PC-3 (cell line): ENCODE measurements at regions not wholly inside any gene's neighbourhood (a gene's known extent, or its start where the extent isn't known, plus 50 kb on each side); places are given as distances from the start of the nearest gene placed in this dataset.

Source experiments
- ATAC-seq: fragments of 200-7000 bp; cut with Tn5 transposase; 2 replicates; pipeline ENCODE4 v1.9.1; 2020; ENCODE audit warnings: mild to moderate bottlenecking, moderate library complexity
- BruUV-seq: library from RNA; stranded (reverse); fragments of 400-500 nt; replicated peaks from 2 replicates; lab custom pipeline; 2021; lab: Mats Ljungman, UMichigan
- CTCF ChIA-PET: fragments of 300-600 bp; sonication (Branson Sonifier 250); formaldehyde crosslinking; loops from one replicate; lab custom pipeline; 2022; ENCODE audit warnings: antibody characterized with exemption; lab: Charles Lee
- POLR2A ChIA-PET: fragments of 300-600 bp; sonication (Branson Sonifier 250); formaldehyde crosslinking; loops from one replicate; lab custom pipeline; 2022; ENCODE audit warnings: antibody characterized with exemption; ENCODE audit not compliant: unreplicated experiment; lab: Charles Lee
- DNase-seq: peaks from one replicate; pipeline ENCODE4 v3.0.0-alpha.2; 2015
- H2AFZ ChIP-seq: fragments of 300-600 bp; sonication (generic); 2 replicates; pipeline ENCODE4 v1.6.0; 2016; ENCODE audit warnings: antibody characterized with exemption, low read length
- H3F3A ChIP-seq: fragments of 300-600 bp; sonication (generic); one replicate; pipeline ENCODE4 v1.6.0; 2017; ENCODE audit warnings: antibody characterized with exemption, low read length, control low read depth, mild to moderate bottlenecking; ENCODE audit not compliant: unreplicated experiment
- H3K27ac ChIP-seq: fragments of 300-600 bp; sonication (generic); 2 replicates; pipeline ENCODE4 v1.5.1; 2016; ENCODE audit warnings: mild to moderate bottlenecking, low read length
- H3K27me3 ChIP-seq: fragments of 300-600 bp; sonication (generic); 2 replicates; pipeline ENCODE4 v1.6.1; 2016; ENCODE audit warnings: low read length, mixed read lengths
- H3K36me3 ChIP-seq: fragments of 300-600 bp; sonication (generic); 2 replicates; pipeline ENCODE4 v1.6.1; 2016; ENCODE audit warnings: low read depth, mixed run types, low read length, mixed read lengths
- H3K4me1 ChIP-seq: fragments of 300-600 bp; sonication (generic); 2 replicates; pipeline ENCODE4 v1.5.1; 2016; ENCODE audit warnings: low read length; ENCODE audit not compliant: insufficient read depth
- H3K4me2 ChIP-seq: fragments of 300-600 bp; sonication (generic); 2 replicates; pipeline ENCODE4 v1.6.0; 2016; ENCODE audit warnings: low read length
- H3K4me3 ChIP-seq: fragments of 300-600 bp; sonication (generic); 2 replicates; pipeline ENCODE4 v1.5.1; 2016; ENCODE audit warnings: mild to moderate bottlenecking, low read length, mixed read lengths
- H3K79me2 ChIP-seq: fragments of 300-600 bp; sonication (generic); 2 replicates; pipeline ENCODE4 v1.6.1; 2017; ENCODE audit warnings: low read length, mixed read lengths
- H3K9ac ChIP-seq: fragments of 300-600 bp; sonication (generic); 2 replicates; pipeline ENCODE4 v1.6.0; 2016; ENCODE audit warnings: mild to moderate bottlenecking, low read length
- H3K9me2 ChIP-seq: fragments of 300-600 bp; sonication (generic); replicated peaks from 2 replicates; pipeline ENCODE4 v1.6.1; 2016; ENCODE audit warnings: mixed run types, low read length, mixed read lengths
- H3K9me3 ChIP-seq: fragments of 300-600 bp; sonication (generic); 2 replicates; pipeline ENCODE4 v1.6.1; 2016; ENCODE audit warnings: low read length, mixed read lengths
- H4K20me1 ChIP-seq: fragments of 300-600 bp; sonication (generic); 2 replicates; pipeline ENCODE4 v1.6.1; 2016; ENCODE audit warnings: low read length, mixed read lengths
- CTCF ChIP-seq: fragments of 300-600 bp; sonication (generic); conservative IDR thresholded peaks from 2 replicates; pipeline ENCODE4 v1.5.1; 2017; ENCODE audit warnings: antibody characterized with exemption, low read depth, mild to moderate bottlenecking, low read length
- EZH2 ChIP-seq: fragments of 300-600 bp; sonication (generic); IDR thresholded peaks from one replicate; pipeline ENCODE4 v1.6.1; 2017; ENCODE audit warnings: antibody characterized with exemption, mild to moderate bottlenecking, low read length; ENCODE audit not compliant: unreplicated experiment
- EZH2phosphoT487 ChIP-seq: fragments of 300-600 bp; sonication (generic); IDR thresholded peaks from 2 replicates; pipeline ENCODE4 v1.6.1; 2018; ENCODE audit warnings: mild to moderate bottlenecking, antibody characterized with exemption, low read length, borderline replicate concordance
- intact Hi-C: fragments of 100-400 bp; cut with micrococcal nuclease; formaldehyde crosslinking; loops from 2 replicates; pipeline ENCODE4 v1.9.0; 2023

GRCh38 chr20:53741726-53742028, 148.0 kb upstream of the ZNF217 start:
- ATAC-seq (no peak), DNase-seq (no peak)
- Histone ChIP-seq H3K9ac (no peak overlapping the region), H4K20me1 (no peaks in the 10 kb centered on the region), H3K9me2 (no peaks in the 10 kb centered on the region), H3K4me3 (no peak overlapping the region), H3K27me3 (no peaks in the 10 kb centered on the region), H3K9me3 (no peaks in the 10 kb centered on the region), H3K27ac (no peak overlapping the region), H3K79me2 (0 out of 2 replicates have a peak, but pooled peaks cover 3% of the 10 kb centered on the region), H3F3A (no peaks in the 10 kb centered on the region), H3K4me1 (peaks cover 52% of the 10 kb centered on the region), H3K4me2 (peak overlapping the region; percentile 86), H3K36me3 (no peaks in the 10 kb centered on the region), H2AFZ (peak overlapping the region; percentile 66)
- ChIA-PET POLR2A (no interaction called here), CTCF (no interaction called here)
- no TSS peak for BruUV-seq
- intact Hi-C loops, result loop anchor here (2.0 kb wide), 1 partner anchor 173 kb away; no protein-coding TSS in a partner anchor
- no peak for TF ChIP-seq EZH2
- TF ChIP-seq EZH2phosphoT487, result no peak
- TF ChIP-seq CTCF, result no peak

- ATAC-seq (peak; percentile 15), DNase-seq (peak; percentile 68)
- Histone ChIP-seq H3F3A (peaks cover 8% of the 10 kb centered on the region), H3K4me3 (peak overlapping the region; percentile 61), H3K9me2 (no peaks in the 10 kb centered on the region), H3K4me1 (peaks cover 67% of the 10 kb centered on the region), H4K20me1 (no peaks in the 10 kb centered on the region), H3K36me3 (no peaks in the 10 kb centered on the region), H3K27ac (peak overlapping the region; percentile 87), H3K9me3 (no peaks in the 10 kb centered on the region), H3K9ac (peak overlapping the region; percentile 73), H3K4me2 (peak overlapping the region; percentile 86), H3K79me2 (0 out of 2 replicates have a peak, but pooled peaks cover 3% of the 10 kb centered on the region), H2AFZ (peak overlapping the region; percentile 66), H3K27me3 (no peaks in the 10 kb centered on the region)
- ChIA-PET CTCF (no interaction called here), POLR2A (interaction anchor here (0.8 to 2.2 kb wide), 6 partner anchors 8 to 188 kb away, joined by 4 to 27 read pairs (median 10); partner anchors contain the start of gene ZNF217)
- intact Hi-C loops, result loop anchor here (1.0 to 10.0 kb wide), 11 partner anchors 8 to 325 kb away; no protein-coding TSS in a partner anchor
- TF ChIP-seq EZH2 (no peak), EZH2phosphoT487 (no peak), CTCF (no peak)
- no TSS peak for BruUV-seq
Measured at GRCh38 chr20:53739799-53740785, 146.5 kb upstream of the ZNF217 start.
